Occipital lobe (tissue), 2 donors: ENCODE measurements at regions not wholly inside any gene's neighbourhood (a gene's known extent, or its start where the extent isn't known, plus 50 kb on each side); places are given as distances from the start of the nearest gene placed in this dataset. TPM values are rescaled to one million over a fixed set of nuclear protein-coding genes. Genes with fewer than 3 reads are reported as not detected.

ENCODE experiments used
- DNase-seq: peaks from one replicate; lab custom pipeline; 2025; lab: John Stamatoyannopoulos, UW
- small RNA-seq: library from RNA; depleted of rRNA; stranded (forward); fragments of <200 nt; gene quantifications from one replicate; pipeline ENCODE3, GENCODE V24; 2014

DNA sequence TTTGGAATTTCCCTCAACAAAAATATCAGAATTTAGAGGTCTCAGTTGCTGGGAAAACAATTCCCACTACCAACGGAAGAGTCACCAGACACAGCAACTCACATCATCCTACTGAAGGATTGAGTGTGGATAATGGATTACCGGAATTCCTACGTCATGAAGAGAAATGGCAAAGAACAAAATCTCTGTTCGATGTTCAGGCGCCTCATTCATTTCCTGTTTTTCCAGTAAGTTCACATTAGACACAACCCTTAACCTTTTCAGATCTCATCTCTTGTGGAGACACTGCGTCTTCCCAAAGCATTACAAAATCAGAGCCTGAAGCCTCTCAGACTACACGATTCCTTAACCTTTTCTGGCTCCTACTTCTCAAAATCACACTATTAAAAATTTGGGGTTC is 58.5 kb upstream of the CPEB2 start:
- no peak for DNase-seq

DNA sequence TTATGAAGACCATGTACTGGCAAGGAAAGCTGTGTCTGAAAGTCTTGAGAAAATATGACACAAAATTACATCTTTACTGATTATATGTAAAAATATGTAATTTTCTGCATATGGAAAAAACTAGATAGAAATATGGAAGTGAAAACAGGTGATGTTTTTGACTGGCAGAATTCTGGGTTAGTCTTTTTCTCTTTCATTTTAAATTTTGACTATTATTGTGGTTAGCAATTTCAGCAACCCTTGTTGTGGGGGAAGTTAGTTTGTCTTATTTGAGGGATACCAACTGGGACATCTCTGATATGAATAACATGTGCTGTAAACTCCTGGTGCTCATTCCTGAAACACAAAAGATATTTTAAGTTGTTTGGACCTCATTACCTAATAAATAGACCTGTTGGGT is 49.9 kb upstream of the CPEB2 start:
- no peak for DNase-seq

Small RNA genes in the stretch of these regions (small RNA-seq; reads per million reads assigned to genes)
- gene RF00092: not detected
